ENCODE measurements at regions not wholly inside any gene's neighbourhood (a gene's known extent, or its start where the extent isn't known, plus 50 kb on each side); places are given as distances from the start of the nearest gene placed in this dataset.

DNA sequence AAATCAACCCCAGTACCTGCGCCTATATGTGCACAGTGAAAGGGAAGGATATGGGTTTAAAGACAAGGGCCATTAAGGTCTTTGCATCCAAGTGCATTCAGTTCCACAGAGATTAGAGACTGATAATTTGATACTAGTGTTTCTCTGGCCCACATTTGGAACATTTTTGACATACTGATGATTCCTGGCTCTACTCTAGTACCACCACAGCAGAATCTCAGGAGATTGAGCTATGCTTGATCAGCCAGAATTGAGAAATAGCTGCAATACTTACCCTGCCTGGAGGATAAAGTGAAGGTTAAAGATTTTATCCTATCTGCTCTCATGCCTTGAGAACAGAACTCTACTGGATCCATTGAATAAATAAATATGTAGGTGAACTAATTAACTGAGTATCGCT, 1267.8 kb downstream of the SUCLG1 start:
- TF ChIP-seq, protein P1, sequence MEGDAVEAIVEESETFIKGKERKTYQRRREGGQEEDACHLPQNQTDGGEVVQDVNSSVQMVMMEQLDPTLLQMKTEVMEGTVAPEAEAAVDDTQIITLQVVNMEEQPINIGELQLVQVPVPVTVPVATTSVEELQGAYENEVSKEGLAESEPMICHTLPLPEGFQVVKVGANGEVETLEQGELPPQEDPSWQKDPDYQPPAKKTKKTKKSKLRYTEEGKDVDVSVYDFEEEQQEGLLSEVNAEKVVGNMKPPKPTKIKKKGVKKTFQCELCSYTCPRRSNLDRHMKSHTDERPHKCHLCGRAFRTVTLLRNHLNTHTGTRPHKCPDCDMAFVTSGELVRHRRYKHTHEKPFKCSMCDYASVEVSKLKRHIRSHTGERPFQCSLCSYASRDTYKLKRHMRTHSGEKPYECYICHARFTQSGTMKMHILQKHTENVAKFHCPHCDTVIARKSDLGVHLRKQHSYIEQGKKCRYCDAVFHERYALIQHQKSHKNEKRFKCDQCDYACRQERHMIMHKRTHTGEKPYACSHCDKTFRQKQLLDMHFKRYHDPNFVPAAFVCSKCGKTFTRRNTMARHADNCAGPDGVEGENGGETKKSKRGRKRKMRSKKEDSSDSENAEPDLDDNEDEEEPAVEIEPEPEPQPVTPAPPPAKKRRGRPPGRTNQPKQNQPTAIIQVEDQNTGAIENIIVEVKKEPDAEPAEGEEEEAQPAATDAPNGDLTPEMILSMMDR (IDR thresholded peaks at IDR 0.05; ENCODE audit: borderline replicate concordance, extremely low read depth, low read length, poor library complexity, severe bottlenecking) = no peak
- no peak for TF ChIP-seq EZH2 (IDR thresholded peaks at IDR 0.05; ENCODE audit: borderline replicate concordance, low read depth, low read length, severe bottlenecking)
